Activated T-cell treated with anti-CD3 and anti-CD28 coated beads, Interleukin-2, amount 50 U/mL, for 24 hours (primary cell): ENCODE measurements at regions not wholly inside any gene's neighbourhood (a gene's known extent, or its start where the extent isn't known, plus 50 kb on each side); places are given as distances from the start of the nearest gene placed in this dataset.
"Not testable (repeated sequence)": the region's sequence is repeated elsewhere in the genome, so short reads cannot be mapped to it uniquely, and the experiment has no call there.

ENCODE experiments used
- DNase-seq: peaks from one replicate; pipeline ENCODE4 v3.0.0-alpha.2; 2020
- H3K27ac Mint-ChIP-seq: 2 replicates; pipeline ENCODE4 v1.8.0; 2020; ENCODE audit warnings: mild to moderate bottlenecking, mixed read lengths
- H3K27me3 Mint-ChIP-seq: 2 replicates; pipeline ENCODE4 v1.8.0; 2020; ENCODE audit warnings: mixed read lengths
- H3K36me3 Mint-ChIP-seq: 2 replicates; pipeline ENCODE4 v1.8.0; 2020; ENCODE audit warnings: low read depth, mixed read lengths
- H3K4me1 Mint-ChIP-seq: 2 replicates; pipeline ENCODE4 v1.8.0; 2020; ENCODE audit warnings: low read depth, mixed read lengths
- H3K4me3 Mint-ChIP-seq: 2 replicates; pipeline ENCODE4 v1.8.0; 2020; ENCODE audit warnings: mild to moderate bottlenecking, moderate library complexity, mixed read lengths
- H3K9me3 Mint-ChIP-seq: 2 replicates; pipeline ENCODE4 v1.8.0; 2020; ENCODE audit warnings: mixed read lengths

- Mint-ChIP-seq H3K27me3 (no peaks in the 10 kb centered on the region), H3K36me3 (no peaks in the 10 kb centered on the region), H3K4me3 (no peak overlapping the region), H3K4me1 (peaks cover 8% of the 10 kb centered on the region), H3K9me3 (no peaks in the 10 kb centered on the region), H3K27ac (no peak overlapping the region)
- DNase-seq = no peak
Measured at GRCh38 chr1:60277269-60277668, 203.7 kb upstream of the C1orf87 start.

- Mint-ChIP-seq H3K27ac (no peak overlapping the region), H3K4me3 (no peak overlapping the region), H3K27me3 (no peaks in the 10 kb centered on the region), H3K9me3 (no peaks in the 10 kb centered on the region), H3K4me1 (no peaks in the 10 kb centered on the region), H3K36me3 (no peaks in the 10 kb centered on the region)
- DNase-seq = no peak
Measured at GRCh38 chr1:60274422-60275290, 201.1 kb upstream of the C1orf87 start.

DNA sequence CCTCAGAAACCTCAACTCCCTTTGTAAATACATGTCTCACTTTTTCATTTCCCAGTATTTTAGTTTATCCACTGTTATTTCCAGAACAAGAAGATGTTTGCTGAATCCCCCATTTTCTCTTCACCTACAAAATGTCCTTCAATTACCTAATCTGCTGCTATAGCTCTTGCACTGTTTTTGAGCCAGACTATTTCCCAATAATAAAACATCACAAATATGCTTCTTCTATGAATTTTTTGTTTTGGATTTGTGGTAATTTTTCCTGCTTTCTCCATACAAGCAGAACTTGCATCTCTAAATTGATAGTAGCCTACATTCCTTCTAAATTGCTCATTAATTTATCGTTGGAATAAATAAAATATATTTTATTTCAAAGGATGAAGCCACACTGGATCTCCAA is 199.6 kb upstream of the C1orf87 start:
- Mint-ChIP-seq H3K27ac (no peak overlapping the region), H3K36me3 (no peaks in the 10 kb centered on the region), H3K27me3 (no peaks in the 10 kb centered on the region), H3K4me1 (no peaks in the 10 kb centered on the region), H3K9me3 (peaks cover 2% of the 10 kb centered on the region), H3K4me3 (no peak overlapping the region)
- no peak for DNase-seq

GRCh38 chr1:60271041-60271440 is 197.5 kb upstream of the C1orf87 start:
- no peaks in the 10 kb centered on the region for H3K27me3 Mint-ChIP-seq
- no peak for DNase-seq
- no peaks in the 10 kb centered on the region for H3K36me3 Mint-ChIP-seq
- no peak overlapping the region for H3K4me3 Mint-ChIP-seq
- H3K9me3 Mint-ChIP-seq = peaks cover 3% of the 10 kb centered on the region
- no peak overlapping the region for H3K27ac Mint-ChIP-seq
- no peaks in the 10 kb centered on the region for H3K4me1 Mint-ChIP-seq

DNA sequence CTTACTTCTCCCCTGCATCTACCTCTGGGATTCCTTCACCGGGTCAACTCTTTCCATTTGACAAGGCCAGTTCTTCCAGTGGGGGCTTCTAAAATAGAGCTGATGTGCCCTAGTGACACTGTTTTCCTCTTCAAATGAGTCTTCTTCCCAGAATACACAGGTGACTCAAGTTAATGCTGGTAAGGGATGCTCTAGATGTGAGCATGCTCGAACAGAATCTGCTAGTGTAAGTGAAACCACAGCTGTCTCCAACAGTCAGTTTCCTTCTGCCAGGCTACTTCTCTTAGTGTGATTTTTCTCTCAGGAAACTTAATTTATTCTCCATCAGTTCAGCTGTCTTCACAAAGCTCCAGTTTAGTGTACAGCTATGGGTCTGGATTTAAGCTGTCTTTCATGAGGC is 194.9 kb upstream of the C1orf87 start:
- Mint-ChIP-seq H3K9me3 (peaks cover 3% of the 10 kb centered on the region), H3K27ac (no peak overlapping the region), H3K4me3 (no peak overlapping the region), H3K4me1 (no peaks in the 10 kb centered on the region), H3K36me3 (no peaks in the 10 kb centered on the region), H3K27me3 (no peaks in the 10 kb centered on the region)
- DNase-seq = no peak

DNA sequence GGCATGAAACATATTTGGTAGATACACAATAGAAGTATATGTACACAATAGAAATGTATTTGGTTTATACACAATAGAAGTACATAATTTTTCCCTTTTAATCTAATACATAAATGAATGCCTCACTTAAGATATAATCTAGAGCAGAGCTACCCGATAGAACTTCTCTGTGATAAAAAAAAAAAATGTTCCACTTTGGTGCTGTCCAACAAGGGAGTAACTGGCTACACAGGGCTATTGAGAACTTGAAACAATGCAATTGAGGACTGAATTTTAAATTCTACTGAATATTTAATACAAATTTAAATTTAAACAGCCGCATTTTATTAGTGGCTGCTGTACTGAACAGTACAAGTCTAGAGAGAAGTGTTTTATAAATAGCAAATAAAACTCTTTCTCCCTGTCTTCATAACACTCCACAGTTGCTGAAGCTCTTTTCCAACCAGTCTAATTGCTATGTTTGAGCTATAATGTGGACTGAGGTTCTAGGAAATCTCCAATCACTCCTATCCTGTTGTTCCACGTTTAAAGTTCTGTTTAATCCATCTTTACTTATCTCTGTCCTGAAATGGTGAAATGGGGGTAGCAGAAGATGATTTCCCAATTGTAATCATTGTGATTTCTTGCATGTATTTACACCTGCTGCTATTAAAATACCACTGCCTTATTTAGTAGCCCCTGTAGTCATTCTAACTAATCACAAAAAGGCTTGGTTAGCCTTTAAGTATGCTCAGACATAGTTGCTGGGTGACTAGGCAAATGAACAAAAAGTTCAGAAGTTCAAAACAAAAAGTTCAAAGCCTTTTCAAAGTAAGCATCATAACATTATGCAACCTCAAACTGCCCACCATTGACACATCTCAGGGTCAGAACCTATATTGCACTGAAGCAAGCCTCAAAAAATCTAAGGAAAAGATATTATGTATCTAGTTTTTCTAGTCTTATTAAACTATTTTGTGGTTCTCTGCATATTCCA is 192.3 kb upstream of the C1orf87 start:
- no peaks in the 10 kb centered on the region for H3K4me1 Mint-ChIP-seq
- H3K9me3 Mint-ChIP-seq = peaks cover 3% of the 10 kb centered on the region
- no peak overlapping the region for H3K27ac Mint-ChIP-seq
- H3K36me3 Mint-ChIP-seq = no peaks in the 10 kb centered on the region
- DNase-seq = no peak
- H3K4me3 Mint-ChIP-seq = no peak overlapping the region
- H3K27me3 Mint-ChIP-seq = no peaks in the 10 kb centered on the region

GRCh38 chr1:60262701-60263100 is 189.1 kb upstream of the C1orf87 start:
- Mint-ChIP-seq H3K27ac (no peak overlapping the region), H3K27me3 (no peaks in the 10 kb centered on the region), H3K4me3 (no peak overlapping the region), H3K4me1 (no peaks in the 10 kb centered on the region), H3K9me3 (no peaks in the 10 kb centered on the region), H3K36me3 (no peaks in the 10 kb centered on the region)
- DNase-seq = no peak

- Mint-ChIP-seq H3K36me3 (no peaks in the 10 kb centered on the region), H3K9me3 (no peaks in the 10 kb centered on the region), H3K4me3 (no peak overlapping the region), H3K27me3 (no peaks in the 10 kb centered on the region), H3K27ac (no peak overlapping the region), H3K4me1 (no peaks in the 10 kb centered on the region)
- DNase-seq = no peak
Measured at GRCh38 chr1:60257531-60257930, 184.0 kb upstream of the C1orf87 start.

GRCh38 chr1:60255565-60255964 is 182.0 kb upstream of the C1orf87 start:
- Mint-ChIP-seq H3K27me3 (no peaks in the 10 kb centered on the region), H3K4me1 (no peaks in the 10 kb centered on the region), H3K36me3 (no peaks in the 10 kb centered on the region), H3K9me3 (no peaks in the 10 kb centered on the region), H3K27ac (no peak overlapping the region), H3K4me3 (no peak overlapping the region)
- no peak for DNase-seq

DNA sequence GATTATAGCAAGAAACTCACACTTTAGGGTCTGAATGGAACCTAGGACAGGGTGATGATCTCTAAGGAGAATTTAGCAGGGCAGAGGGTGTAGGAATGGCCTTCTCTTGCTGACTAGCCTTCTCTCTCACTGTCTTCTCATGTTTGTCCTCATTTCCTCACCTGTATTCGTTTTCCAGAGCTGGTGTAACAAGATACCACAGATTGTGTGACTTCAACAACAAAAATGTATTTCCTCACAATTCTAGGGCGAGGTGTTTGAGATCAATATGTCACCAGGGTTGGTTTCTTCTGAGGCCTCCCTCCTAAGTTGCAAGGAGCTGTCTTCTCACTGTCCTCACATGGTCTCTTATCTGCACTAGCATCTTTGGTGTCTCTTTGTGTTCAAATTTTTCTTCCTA is 177.9 kb upstream of the C1orf87 start:
- Mint-ChIP-seq H3K36me3 (no peaks in the 10 kb centered on the region), H3K9me3 (peaks cover under 1% of the 10 kb centered on the region), H3K27ac (no peak overlapping the region), H3K4me3 (no peak overlapping the region), H3K27me3 (no peaks in the 10 kb centered on the region), H3K4me1 (no peaks in the 10 kb centered on the region)
- DNase-seq = no peak

- DNase-seq, H3K4me1 Mint-ChIP-seq, H3K27me3 Mint-ChIP-seq, H3K9me3 Mint-ChIP-seq, H3K4me3 Mint-ChIP-seq, H3K27ac Mint-ChIP-seq, H3K36me3 Mint-ChIP-seq: not testable (repeated sequence)
Measured at GRCh38 chr1:60247467-60247866, 173.9 kb upstream of the C1orf87 start.

- Mint-ChIP-seq H3K27ac (no peak overlapping the region), H3K4me3 (no peak overlapping the region), H3K27me3 (no peaks in the 10 kb centered on the region), H3K9me3 (peaks cover 2% of the 10 kb centered on the region), H3K36me3 (no peaks in the 10 kb centered on the region), H3K4me1 (no peaks in the 10 kb centered on the region)
- no peak for DNase-seq
Measured at GRCh38 chr1:60245324-60245723, 171.8 kb upstream of the C1orf87 start.

DNA sequence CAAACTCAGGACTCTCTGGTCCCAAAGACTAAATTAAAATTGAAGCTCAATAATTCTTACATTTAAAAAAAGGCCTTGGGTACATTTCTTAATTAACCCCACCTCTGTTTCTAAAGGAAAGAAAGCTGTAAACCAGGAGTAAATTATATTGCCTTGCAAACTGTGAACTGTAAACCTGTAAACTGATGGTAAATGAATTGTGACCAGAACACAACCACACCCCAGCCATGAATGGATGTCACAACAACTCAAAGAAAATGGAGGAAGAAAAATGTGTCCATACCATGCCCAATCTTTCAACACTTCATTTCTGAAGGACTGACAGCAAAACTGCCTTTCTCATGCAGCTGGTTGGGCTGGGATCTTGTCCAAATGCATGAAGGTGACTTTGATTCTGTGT is 171.3 kb upstream of the C1orf87 start:
- Mint-ChIP-seq H3K27ac (no peak overlapping the region), H3K27me3 (no peaks in the 10 kb centered on the region), H3K4me1 (no peaks in the 10 kb centered on the region), H3K36me3 (no peaks in the 10 kb centered on the region), H3K9me3 (peaks cover 2% of the 10 kb centered on the region), H3K4me3 (no peak overlapping the region)
- DNase-seq = no peak

GRCh38 chr1:60235275-60235674 is 161.7 kb upstream of the C1orf87 start:
- DNase-seq = no peak
- Mint-ChIP-seq H3K9me3 (no peaks in the 10 kb centered on the region), H3K4me3 (no peak overlapping the region), H3K4me1 (no peaks in the 10 kb centered on the region), H3K27ac (no peak overlapping the region), H3K36me3 (no peaks in the 10 kb centered on the region), H3K27me3 (peaks cover 4% of the 10 kb centered on the region)

- DNase-seq = no peak
- Mint-ChIP-seq H3K27ac (no peak overlapping the region), H3K27me3 (peaks cover 6% of the 10 kb centered on the region), H3K36me3 (no peaks in the 10 kb centered on the region), H3K4me1 (no peaks in the 10 kb centered on the region), H3K9me3 (no peaks in the 10 kb centered on the region), H3K4me3 (no peak overlapping the region)
Measured at GRCh38 chr1:60234776-60235175, 161.2 kb upstream of the C1orf87 start.
